ENCODE measurements at regions not wholly inside any gene's neighbourhood (a gene's known extent, or its start where the extent isn't known, plus 50 kb on each side); places are given as distances from the start of the nearest gene placed in this dataset.

- peak overlapping the region; percentile 47; the same call in 1 of the 2 replicates for H3K18ac ChIP-seq (ENCODE audit: low read depth, low read length)
- ChIA-PET CTCF (no interaction called here), POLR2A (ENCODE audit: unreplicated experiment) (no interaction called here)
- no peak overlapping the region for H2BK20ac ChIP-seq (ENCODE audit: low read depth, low read length)
- ATAC-seq (ENCODE audit: low read depth) = no peak
- dilution Hi-C loops (cut with HindIII; ENCODE audit: low sequenced_read_pairs, unreplicated experiment) = no loop called here
- no peak overlapping the region for H3K4me3 ChIP-seq (ENCODE audit: insufficient read depth, low read depth, low read length)
- no peaks in the 10 kb centered on the region for H3K27me3 ChIP-seq (ENCODE audit: control insufficient read depth, insufficient read depth, low read length)
- TF ChIP-seq, protein P1, sequence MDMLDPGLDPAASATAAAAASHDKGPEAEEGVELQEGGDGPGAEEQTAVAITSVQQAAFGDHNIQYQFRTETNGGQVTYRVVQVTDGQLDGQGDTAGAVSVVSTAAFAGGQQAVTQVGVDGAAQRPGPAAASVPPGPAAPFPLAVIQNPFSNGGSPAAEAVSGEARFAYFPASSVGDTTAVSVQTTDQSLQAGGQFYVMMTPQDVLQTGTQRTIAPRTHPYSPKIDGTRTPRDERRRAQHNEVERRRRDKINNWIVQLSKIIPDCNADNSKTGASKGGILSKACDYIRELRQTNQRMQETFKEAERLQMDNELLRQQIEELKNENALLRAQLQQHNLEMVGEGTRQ (IDR thresholded peaks at IDR 0.05; ENCODE audit: low read depth, low read length) = no peak
- TF ChIP-seq RAD21 (IDR thresholded peaks at IDR 0.05; ENCODE audit: low read length) (no peak), CEBPB (IDR thresholded peaks at IDR 0.05; ENCODE audit: low read depth, low read length) (no peak), RFX5 (IDR thresholded peaks at IDR 0.05; ENCODE audit: low read depth, low read length) (no peak), CHD1 (IDR thresholded peaks at IDR 0.05; ENCODE audit: low read depth, low read length) (no peak)
- no peaks in the 10 kb centered on the region for H3K36me3 ChIP-seq (ENCODE audit: control insufficient read depth, insufficient read depth, low read length)
- no peak overlapping the region for H3K23ac ChIP-seq (ENCODE audit: low read depth, low read length)
- H2AK5ac ChIP-seq (ENCODE audit: low read depth, low read length) = peak overlapping the region; percentile 18; the same call in 1 of the 2 replicates
- H3K9ac ChIP-seq (ENCODE audit: low read depth, low read length) = no peak overlapping the region
- peak overlapping the region; percentile 60; the same call in 1 of the 2 replicates for H3K27ac ChIP-seq (ENCODE audit: insufficient read depth, low read length)
- no peak overlapping the region; a peak in 1 of 4 replicates for H4K8ac ChIP-seq (ENCODE audit: low read depth in 2 of 2, low read length in 2 of 2)
- no peak overlapping the region for H2BK5ac ChIP-seq (ENCODE audit: low read depth, low read length, poor library complexity, severe bottlenecking)
- H3K56ac ChIP-seq (ENCODE audit: extremely low read depth, insufficient read depth, low read length) = no peak overlapping the region
- H2BK15ac ChIP-seq (ENCODE audit: low read depth, low read length) = no peak overlapping the region
- peaks cover 5% of the 10 kb centered on the region; the same call in 1 of the 2 replicates for H3K9me3 ChIP-seq (ENCODE audit: control insufficient read depth, insufficient read depth, low read length)
- DNase-seq = no peak
- no peaks in the 10 kb centered on the region for H3K79me1 ChIP-seq (ENCODE audit: low read depth in 1 of 2, low read length in 2 of 2)
- no peak overlapping the region for H3K4ac ChIP-seq (ENCODE audit: low read depth, low read length)
- no peak overlapping the region for H3K4me2 ChIP-seq (ENCODE audit: low read depth, low read length)
- no peak overlapping the region for H2AK9ac ChIP-seq (replicated peaks; ENCODE audit: low read depth, low read length, poor library complexity)
- 0 out of 2 replicates have a peak, but pooled peaks cover 4% of the 10 kb centered on the region for H3K9me1 ChIP-seq (ENCODE audit: insufficient read depth, low read length)
- H2AFZ ChIP-seq (replicated peaks; ENCODE audit: low read length, poor library complexity) = no peak overlapping the region
- no peak overlapping the region for H2BK120ac ChIP-seq (ENCODE audit: low read depth, low read length)
- intact Hi-C loops (cut with micrococcal nuclease) = no loop called here
- peak overlapping the region; percentile 62; the same call in 1 of the 2 replicates for H4K5ac ChIP-seq (ENCODE audit: low read depth, low read length)
- 79% methylated on average over 3 of the region's 3 CpGs; no CpG with 5 or more reads in 1 of the 2 experiments for WGBS, 2 experiments (ENCODE audit: extremely low coverage in 2 of 2, insufficient read length in 1 of 2)
- no peaks in the 10 kb centered on the region for H4K20me1 ChIP-seq (ENCODE audit: insufficient read depth, low read length)
- no peak overlapping the region for H3K14ac ChIP-seq (replicated peaks; ENCODE audit: low read depth, low read length)
- in situ Hi-C loops (cut with MboI; ENCODE audit: low sequenced_read_pairs) = no loop called here
- peaks cover 16% of the 10 kb centered on the region; the same call in 1 of the 2 replicates for H3K4me1 ChIP-seq (ENCODE audit: control insufficient read depth, insufficient read depth, low read length)
- peak overlapping the region; percentile 6; the same call in 1 of the 2 replicates for H4K91ac ChIP-seq (ENCODE audit: insufficient read depth, low read depth, low read length)
- BruUV-seq (replicated peaks) = no TSS peak
Observed at GRCh38 chr7:3245721-3246120, 55.3 kb upstream of the SDK1 start.
